ENCODE measurements at regions not wholly inside any gene's neighbourhood (a gene's known extent, or its start where the extent isn't known, plus 50 kb on each side); places are given as distances from the start of the nearest gene placed in this dataset.
"Not testable (repeated sequence)": the region's sequence is repeated elsewhere in the genome, so short reads cannot be mapped to it uniquely, and the experiment has no call there.

DNA sequence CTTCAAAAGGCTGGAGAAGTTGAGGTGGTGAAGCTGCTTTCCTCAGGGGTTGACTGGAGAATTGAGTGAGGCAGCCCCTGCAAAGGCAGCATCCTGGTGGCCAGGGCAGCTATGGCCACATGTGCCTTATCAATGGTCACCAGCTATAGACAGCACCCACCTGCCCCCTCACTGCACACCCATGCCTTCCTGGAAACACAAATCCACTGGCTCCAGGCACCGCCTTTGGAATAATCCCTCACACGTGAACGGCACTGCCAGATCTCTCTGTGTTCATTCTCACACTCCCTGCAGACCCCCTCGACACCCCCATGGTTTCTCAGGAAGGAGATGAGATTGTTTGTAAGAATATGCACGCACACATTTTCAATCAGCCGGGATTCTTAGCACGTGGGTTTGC is 1297.8 kb downstream of the TBC1D22A start:
- Histone ChIP-seq H2BK20ac (ENCODE audit: low read depth, low read length) (no peak overlapping the region), H3K4me3 (ENCODE audit: insufficient read depth, low read depth, low read length) (no peak overlapping the region), H4K91ac (ENCODE audit: insufficient read depth, low read depth, low read length) (no peak overlapping the region), H2BK5ac (ENCODE audit: low read depth, low read length, poor library complexity, severe bottlenecking) (no peak overlapping the region), H3K9me3 (ENCODE audit: control insufficient read depth, insufficient read depth, low read length) (peaks cover 41% of the 10 kb centered on the region), H3K27ac (ENCODE audit: insufficient read depth, low read length) (no peak overlapping the region), H2AFZ (replicated peaks; ENCODE audit: low read length, poor library complexity) (no peak overlapping the region), H4K20me1 (ENCODE audit: insufficient read depth, low read length) (no peaks in the 10 kb centered on the region), H4K5ac (ENCODE audit: low read depth, low read length) (no peak overlapping the region), H2AK9ac (replicated peaks; ENCODE audit: low read depth, low read length, poor library complexity) (no peak overlapping the region), H3K18ac (ENCODE audit: low read depth, low read length) (no peak overlapping the region), H2BK120ac (ENCODE audit: low read depth, low read length) (no peak overlapping the region), H3K9ac (ENCODE audit: low read depth, low read length) (no peak overlapping the region), H4K8ac (ENCODE audit: low read depth in 2 of 2, low read length in 2 of 2) (no peak overlapping the region), H3K4ac (ENCODE audit: low read depth, low read length) (no peak overlapping the region), H3K36me3 (ENCODE audit: control insufficient read depth, insufficient read depth, low read length) (no peaks in the 10 kb centered on the region), H3K4me2 (ENCODE audit: low read depth, low read length) (no peak overlapping the region), H2BK15ac (ENCODE audit: low read depth, low read length) (no peak overlapping the region), H3K79me1 (ENCODE audit: low read depth in 1 of 2, low read length in 2 of 2) (no peaks in the 10 kb centered on the region), H3K14ac (replicated peaks; ENCODE audit: low read depth, low read length) (no peak overlapping the region), H3K23ac (ENCODE audit: low read depth, low read length) (no peak overlapping the region), H3K4me1 (ENCODE audit: control insufficient read depth, insufficient read depth, low read length) (no peaks in the 10 kb centered on the region), H3K27me3 (ENCODE audit: control insufficient read depth, insufficient read depth, low read length) (no peaks in the 10 kb centered on the region), H3K56ac (ENCODE audit: extremely low read depth, insufficient read depth, low read length) (no peak overlapping the region), H2AK5ac (ENCODE audit: low read depth, low read length) (no peak overlapping the region), H3K9me1 (ENCODE audit: insufficient read depth, low read length) (no peaks in the 10 kb centered on the region)
- ATAC-seq (ENCODE audit: low read depth) (no peak), DNase-seq (no peak)
- TF ChIP-seq SMC3 (IDR thresholded peaks at IDR 0.05; ENCODE audit: low read depth, low read length) (no peak), MXI1 (IDR thresholded peaks at IDR 0.05; ENCODE audit: borderline replicate concordance, low read depth, low read length) (no peak), NFE2L2 (IDR thresholded peaks at IDR 0.05; ENCODE audit: low read depth, low read length) (no peak)
- in situ Hi-C loops (cut with MboI; ENCODE audit: low sequenced_read_pairs) = no loop called here
- intact Hi-C loops (cut with micrococcal nuclease) = no loop called here
- WGBS, 2 experiments (ENCODE audit: extremely low coverage in 2 of 2, insufficient read length in 1 of 2) = no CpG with 5 or more reads among the region's 7 CpGs
- ChIA-PET POLR2A (ENCODE audit: unreplicated experiment) (no interaction called here), CTCF (no interaction called here)
- dilution Hi-C loops (cut with HindIII; ENCODE audit: low sequenced_read_pairs, unreplicated experiment) = no loop called here
- no TSS peak for BruUV-seq (replicated peaks)

DNA sequence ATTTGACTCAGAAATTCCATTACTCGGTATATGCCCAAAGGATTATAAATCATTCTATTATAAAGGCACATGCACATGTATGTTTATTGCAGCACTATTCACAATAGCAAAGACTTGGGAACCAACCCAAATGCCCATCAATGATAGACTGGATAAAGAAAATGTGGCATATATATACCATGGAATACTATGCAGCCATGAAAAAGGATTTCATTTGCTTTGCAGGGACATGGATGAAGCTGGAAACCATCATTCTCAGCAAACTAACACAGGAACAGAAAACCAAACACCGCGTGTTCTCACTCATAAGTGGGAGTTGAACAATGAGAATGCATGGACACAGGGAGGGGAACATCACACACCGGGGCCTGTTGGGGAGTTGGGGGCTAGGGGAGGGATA is 1297.1 kb downstream of the TBC1D22A start:
- H3K18ac ChIP-seq (ENCODE audit: low read depth, low read length); DNase-seq; H2AK9ac ChIP-seq (replicated peaks; ENCODE audit: low read depth, low read length, poor library complexity); H3K56ac ChIP-seq (ENCODE audit: extremely low read depth, insufficient read depth, low read length); H2AK5ac ChIP-seq (ENCODE audit: low read depth, low read length); intact Hi-C loops (cut with micrococcal nuclease); H4K5ac ChIP-seq (ENCODE audit: low read depth, low read length); H3K23ac ChIP-seq (ENCODE audit: low read depth, low read length); CTCF ChIA-PET; H3K4ac ChIP-seq (ENCODE audit: low read depth, low read length); H3K27ac ChIP-seq (ENCODE audit: insufficient read depth, low read length); H2AFZ ChIP-seq (replicated peaks; ENCODE audit: low read length, poor library complexity); H3K4me2 ChIP-seq (ENCODE audit: low read depth, low read length); H2BK5ac ChIP-seq (ENCODE audit: low read depth, low read length, poor library complexity, severe bottlenecking); H3K27me3 ChIP-seq (ENCODE audit: control insufficient read depth, insufficient read depth, low read length); POLR2A ChIA-PET (ENCODE audit: unreplicated experiment); BruUV-seq (replicated peaks); H2BK15ac ChIP-seq (ENCODE audit: low read depth, low read length); H3K36me3 ChIP-seq (ENCODE audit: control insufficient read depth, insufficient read depth, low read length); ATAC-seq (ENCODE audit: low read depth); H2BK20ac ChIP-seq (ENCODE audit: low read depth, low read length); H4K91ac ChIP-seq (ENCODE audit: insufficient read depth, low read depth, low read length); H3K4me3 ChIP-seq (ENCODE audit: insufficient read depth, low read depth, low read length); H3K79me1 ChIP-seq (ENCODE audit: low read depth in 1 of 2, low read length in 2 of 2); H3K9ac ChIP-seq (ENCODE audit: low read depth, low read length); H3K4me1 ChIP-seq (ENCODE audit: control insufficient read depth, insufficient read depth, low read length); H3K9me1 ChIP-seq (ENCODE audit: insufficient read depth, low read length); H4K8ac ChIP-seq (ENCODE audit: low read depth in 2 of 2, low read length in 2 of 2); H3K14ac ChIP-seq (replicated peaks; ENCODE audit: low read depth, low read length); in situ Hi-C loops (cut with MboI; ENCODE audit: low sequenced_read_pairs); H2BK120ac ChIP-seq (ENCODE audit: low read depth, low read length); H4K20me1 ChIP-seq (ENCODE audit: insufficient read depth, low read length); dilution Hi-C loops (cut with HindIII; ENCODE audit: low sequenced_read_pairs, unreplicated experiment): not testable (repeated sequence)
- no CpG with 5 or more reads among the region's 4 CpGs for WGBS, 2 experiments (ENCODE audit: extremely low coverage in 2 of 2, insufficient read length in 1 of 2)
- peaks cover 40% of the 10 kb centered on the region for H3K9me3 ChIP-seq (ENCODE audit: control insufficient read depth, insufficient read depth, low read length)

All from IMR-90 (cell line).